ENCODE measurements at regions not wholly inside any gene's neighbourhood (a gene's known extent, or its start where the extent isn't known, plus 50 kb on each side); places are given as distances from the start of the nearest gene placed in this dataset.

- ATAC-seq, result no peak
- Histone ChIP-seq H3K4me1 (no peaks in the 10 kb centered on the region), H3K9me3 (no peaks in the 10 kb centered on the region), H3K27me3 (no peaks in the 10 kb centered on the region), H3K27ac (no peak overlapping the region), H3K4me3 (no peak overlapping the region), H3K36me3 (no peaks in the 10 kb centered on the region)
- intact Hi-C loops (cut with DNase I), result no loop called here
- no peak for FAIRE-seq
- TF ChIP-seq CTCF (IDR thresholded peaks at IDR 0.05), result no peak
- DNase-seq, result no peak
Observed at GRCh38 chr5:86797677-86798076, 179.9 kb downstream of the COX7C start.

GRCh38 chr5:86806206-86806605, 188.5 kb downstream of the COX7C start:
- intact Hi-C loops (cut with DNase I), result no loop called here
- Histone ChIP-seq H3K9me3 (no peaks in the 10 kb centered on the region), H3K4me1 (no peaks in the 10 kb centered on the region), H3K4me3 (no peak overlapping the region), H3K36me3 (no peaks in the 10 kb centered on the region), H3K27ac (no peak overlapping the region), H3K27me3 (no peaks in the 10 kb centered on the region)
- no peak for DNase-seq
- ATAC-seq, result no peak
- WGBS, 2 donors, result 66 to 76% methylated on average over 1 of the region's 1 CpG
- no peak for FAIRE-seq
- TF ChIP-seq CTCF (IDR thresholded peaks at IDR 0.05), result no peak

GRCh38 chr5:86807046-86808031, 189.6 kb downstream of the COX7C start:
- DNase-seq, result no peak
- Histone ChIP-seq H3K27me3 (no peaks in the 10 kb centered on the region), H3K36me3 (no peaks in the 10 kb centered on the region), H3K4me1 (no peaks in the 10 kb centered on the region), H3K27ac (no peak overlapping the region), H3K9me3 (no peaks in the 10 kb centered on the region), H3K4me3 (no peak overlapping the region)
- peak; percentile 49 for FAIRE-seq
- no peak for TF ChIP-seq CTCF (IDR thresholded peaks at IDR 0.05)
- ATAC-seq, result no peak
- WGBS, 2 donors, result 38 to 52% methylated on average over 3 of the region's 3 CpGs
- intact Hi-C loops (cut with DNase I), result no loop called here

GRCh38 chr5:86814315-86814714, 196.6 kb downstream of the COX7C start:
- no peaks in the 10 kb centered on the region for H3K4me1 ChIP-seq
- FAIRE-seq (no peak), ATAC-seq (no peak), DNase-seq (no peak)
- intact Hi-C loops (cut with DNase I), result no loop called here
- no peaks in the 10 kb centered on the region for H3K9me3 ChIP-seq
- H3K36me3 ChIP-seq, result no peaks in the 10 kb centered on the region
- H3K27ac ChIP-seq, result no peak overlapping the region
- 67 to 86% methylated on average over 1 of the region's 1 CpG for WGBS, 2 donors
- H3K27me3 ChIP-seq, result no peaks in the 10 kb centered on the region
- TF ChIP-seq CTCF (IDR thresholded peaks at IDR 0.05), result no peak
- H3K4me3 ChIP-seq, result no peak overlapping the region

GRCh38 chr5:86814907-86815306, 197.2 kb downstream of the COX7C start:
- no peak overlapping the region for H3K27ac ChIP-seq
- no peak for FAIRE-seq
- ATAC-seq, result no peak
- TF ChIP-seq CTCF (IDR thresholded peaks at IDR 0.05), result no peak
- H3K27me3 ChIP-seq, result no peaks in the 10 kb centered on the region
- intact Hi-C loops (cut with DNase I), result no loop called here
- H3K4me3 ChIP-seq, result no peak overlapping the region
- no peaks in the 10 kb centered on the region for H3K36me3 ChIP-seq
- H3K4me1 ChIP-seq, result no peaks in the 10 kb centered on the region
- DNase-seq, result no peak
- no peaks in the 10 kb centered on the region for H3K9me3 ChIP-seq

Data from pancreas (tissue), 10 donors.